ENCODE measurements at regions not wholly inside any gene's neighbourhood (a gene's known extent, or its start where the extent isn't known, plus 50 kb on each side); places are given as distances from the start of the nearest gene placed in this dataset.
A peak's percentile ranks its signal among the peaks of the same experiment; 100 is the strongest.

DNA sequence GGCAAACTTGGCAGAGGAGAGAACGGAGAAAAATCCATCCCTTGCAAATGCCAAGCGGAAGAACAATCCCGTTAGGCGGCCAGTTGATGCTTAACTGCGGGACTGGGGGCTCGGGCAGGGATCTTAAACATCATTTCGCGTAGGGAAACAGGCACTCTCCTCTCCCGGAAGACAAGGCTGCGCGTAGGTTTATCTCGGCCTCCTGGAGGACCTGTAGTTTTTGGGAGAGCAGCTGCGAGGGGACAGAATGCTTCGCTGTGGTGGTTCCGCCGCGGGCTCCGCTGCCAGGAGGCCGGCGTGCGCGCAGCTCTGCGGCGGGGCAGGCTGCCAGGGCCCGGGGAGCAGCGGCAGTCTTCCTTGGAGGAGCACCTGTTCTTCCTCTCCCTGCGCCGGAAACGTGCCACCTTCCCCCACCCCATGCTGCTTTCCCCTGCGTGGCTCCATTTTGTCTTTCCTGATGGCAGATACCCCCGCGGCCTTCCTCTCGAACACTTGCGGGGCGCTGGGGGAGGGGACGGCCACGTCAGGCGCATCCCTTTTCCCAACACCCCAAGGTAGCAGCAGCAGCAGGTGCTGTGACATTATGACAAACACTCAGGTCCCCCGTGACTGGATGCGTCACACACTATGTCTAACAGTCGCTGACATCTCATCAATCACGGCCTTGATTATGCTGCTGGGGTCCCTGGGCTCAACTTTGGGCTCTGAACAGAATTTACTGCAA is 230.7 kb upstream of the BTBD3 start:
- peak overlapping the region; percentile 32 for H3K4me3 ChIP-seq (ENCODE audit: low read depth, low read length)
- in situ Hi-C loops (cut with HindIII; ENCODE audit: low sequenced_read_pairs) = no loop called here
- TF ChIP-seq, protein P1, sequence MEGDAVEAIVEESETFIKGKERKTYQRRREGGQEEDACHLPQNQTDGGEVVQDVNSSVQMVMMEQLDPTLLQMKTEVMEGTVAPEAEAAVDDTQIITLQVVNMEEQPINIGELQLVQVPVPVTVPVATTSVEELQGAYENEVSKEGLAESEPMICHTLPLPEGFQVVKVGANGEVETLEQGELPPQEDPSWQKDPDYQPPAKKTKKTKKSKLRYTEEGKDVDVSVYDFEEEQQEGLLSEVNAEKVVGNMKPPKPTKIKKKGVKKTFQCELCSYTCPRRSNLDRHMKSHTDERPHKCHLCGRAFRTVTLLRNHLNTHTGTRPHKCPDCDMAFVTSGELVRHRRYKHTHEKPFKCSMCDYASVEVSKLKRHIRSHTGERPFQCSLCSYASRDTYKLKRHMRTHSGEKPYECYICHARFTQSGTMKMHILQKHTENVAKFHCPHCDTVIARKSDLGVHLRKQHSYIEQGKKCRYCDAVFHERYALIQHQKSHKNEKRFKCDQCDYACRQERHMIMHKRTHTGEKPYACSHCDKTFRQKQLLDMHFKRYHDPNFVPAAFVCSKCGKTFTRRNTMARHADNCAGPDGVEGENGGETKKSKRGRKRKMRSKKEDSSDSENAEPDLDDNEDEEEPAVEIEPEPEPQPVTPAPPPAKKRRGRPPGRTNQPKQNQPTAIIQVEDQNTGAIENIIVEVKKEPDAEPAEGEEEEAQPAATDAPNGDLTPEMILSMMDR (IDR thresholded peaks at IDR 0.05; ENCODE audit: low read depth, low read length, missing control alignments) = no peak
- DNase-seq (ENCODE audit: low read depth) = peak; percentile 0

DNA sequence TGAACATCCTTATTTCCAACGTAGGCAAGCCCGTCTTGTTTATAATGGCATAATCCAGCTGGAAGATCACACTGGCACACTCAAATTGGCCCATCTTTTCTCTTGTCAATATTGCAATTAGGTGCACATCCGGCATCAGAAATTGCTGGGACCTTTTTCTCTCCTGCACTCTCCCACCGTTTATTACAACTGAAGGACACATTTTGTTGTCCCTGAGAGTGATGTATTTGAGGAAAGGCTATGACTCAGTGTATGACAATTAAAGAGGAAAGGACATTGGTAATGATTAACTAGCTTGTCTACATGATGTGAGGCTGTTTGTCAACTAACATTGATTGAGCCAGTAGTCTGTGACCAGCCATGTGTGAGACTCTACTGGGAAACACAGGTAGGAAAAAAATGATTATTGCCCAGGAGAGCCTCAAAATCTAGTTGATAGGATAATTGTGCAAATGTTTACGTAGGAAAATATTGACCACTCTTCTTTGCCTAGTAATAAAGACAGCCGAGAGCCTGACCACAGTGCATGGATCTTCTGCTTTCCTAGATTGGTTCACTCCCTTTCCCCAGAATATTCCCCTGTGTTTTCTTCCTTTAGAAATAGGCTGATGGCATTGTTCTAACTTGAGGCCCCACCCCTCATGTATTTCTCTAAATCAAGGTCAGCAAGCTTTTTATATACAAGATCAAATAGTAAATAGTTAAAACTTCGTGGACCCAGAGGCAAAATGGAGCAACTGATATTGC is 230.0 kb upstream of the BTBD3 start:
- TF ChIP-seq, protein P1 (IDR thresholded peaks at IDR 0.05; ENCODE audit: low read depth, low read length, missing control alignments) = no peak
- in situ Hi-C loops (cut with HindIII; ENCODE audit: low sequenced_read_pairs) = no loop called here
- no peak overlapping the region for H3K4me3 ChIP-seq (ENCODE audit: low read depth, low read length)
- no peak for DNase-seq (ENCODE audit: low read depth)

DNA sequence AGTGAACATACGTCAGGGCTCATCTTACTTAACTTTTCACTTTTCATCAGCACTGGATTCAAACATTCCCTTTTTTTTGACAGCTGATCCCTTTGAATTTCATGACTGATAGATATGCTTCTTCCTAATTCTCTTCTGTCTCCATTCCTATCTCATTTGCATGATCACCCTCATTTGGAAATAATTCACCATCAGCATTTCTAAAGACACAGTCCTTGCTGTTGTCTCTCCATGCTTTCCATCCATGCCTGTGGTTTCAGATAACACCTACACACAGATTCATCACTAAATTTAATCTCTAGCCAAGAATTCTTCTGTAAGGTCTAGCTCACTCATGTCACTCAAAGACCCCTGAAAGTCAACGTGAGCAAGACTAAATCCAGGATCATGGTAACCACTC is 228.4 kb upstream of the BTBD3 start:
- no peak for DNase-seq (ENCODE audit: low read depth)
- H3K4me3 ChIP-seq (ENCODE audit: low read depth, low read length) = no peak overlapping the region
- TF ChIP-seq, protein P1 (IDR thresholded peaks at IDR 0.05; ENCODE audit: low read depth, low read length, missing control alignments) = no peak
- in situ Hi-C loops (cut with HindIII; ENCODE audit: low sequenced_read_pairs) = no loop called here

DNA sequence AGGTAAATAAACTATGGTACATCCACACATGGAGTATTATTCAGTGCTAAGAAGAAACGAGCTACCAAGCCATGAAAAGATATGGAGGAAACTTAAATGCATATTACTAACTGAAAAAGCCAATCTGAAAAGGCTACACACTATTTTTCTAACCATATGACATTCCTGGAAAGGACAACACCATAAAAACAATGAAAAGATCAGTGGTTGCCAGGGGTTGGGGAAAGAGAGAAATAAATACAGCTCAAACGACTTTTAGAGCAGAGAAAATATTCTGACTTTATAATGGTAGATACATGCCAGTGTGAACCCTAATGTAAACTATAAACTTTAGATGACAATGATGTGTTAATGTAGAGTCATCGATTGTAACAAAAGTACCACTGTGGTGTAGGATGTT is 225.9 kb upstream of the BTBD3 start:
- no peak overlapping the region for H3K4me3 ChIP-seq (ENCODE audit: low read depth, low read length)
- in situ Hi-C loops (cut with HindIII; ENCODE audit: low sequenced_read_pairs) = no loop called here
- no peak for DNase-seq (ENCODE audit: low read depth)
- TF ChIP-seq, protein P1 (IDR thresholded peaks at IDR 0.05; ENCODE audit: low read depth, low read length, missing control alignments) = no peak

- DNase-seq (ENCODE audit: low read depth) = no peak
- no peak overlapping the region for H3K4me3 ChIP-seq (ENCODE audit: low read depth, low read length)
- in situ Hi-C loops (cut with HindIII; ENCODE audit: low sequenced_read_pairs) = no loop called here
- TF ChIP-seq, protein P1 (IDR thresholded peaks at IDR 0.05; ENCODE audit: low read depth, low read length, missing control alignments) = no peak
Observed at GRCh38 chr20:11692567-11692966, 225.1 kb upstream of the BTBD3 start.

DNA sequence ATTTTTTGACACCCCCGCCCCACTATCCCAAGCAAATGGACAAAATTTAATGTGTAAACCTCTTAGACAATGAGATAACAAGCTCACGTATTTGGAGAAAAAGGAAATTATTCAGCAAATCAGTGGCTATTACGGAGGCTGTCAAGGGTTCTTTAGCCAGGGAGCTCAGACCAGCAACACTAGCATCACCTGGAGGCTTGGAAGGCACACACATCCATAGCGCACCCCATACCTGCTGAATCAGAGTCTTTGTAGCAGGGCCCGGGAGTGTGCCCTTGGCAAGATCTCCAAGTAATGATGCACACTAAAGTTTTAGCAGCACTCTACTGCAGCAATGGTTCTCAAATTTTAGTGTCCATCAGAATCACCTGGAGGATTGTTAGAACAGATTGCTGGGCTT is 223.2 kb upstream of the BTBD3 start:
- no peak overlapping the region for H3K4me3 ChIP-seq (ENCODE audit: low read depth, low read length)
- TF ChIP-seq, protein P1 (IDR thresholded peaks at IDR 0.05; ENCODE audit: low read depth, low read length, missing control alignments) = no peak
- in situ Hi-C loops (cut with HindIII; ENCODE audit: low sequenced_read_pairs) = no loop called here
- DNase-seq (ENCODE audit: low read depth) = no peak

Measured in astrocyte of the cerebellum (primary cell).